GM12878 (cell line): ENCODE measurements at regions not wholly inside any gene's neighbourhood (a gene's known extent, or its start where the extent isn't known, plus 50 kb on each side); places are given as distances from the start of the nearest gene placed in this dataset.

Source experiments
- ATAC-seq: fragments of 200-7000 bp; cut with Tn5 transposase; 3 replicates; pipeline ENCODE4 v1.9.1; 2020; ENCODE audit warnings: mild to moderate bottlenecking, moderate library complexity
- BruUV-seq: library from RNA; stranded (reverse); fragments of 400-500 nt; replicated peaks from 2 replicates; lab custom pipeline; 2021; lab: Mats Ljungman, UMichigan
- CTCF ChIA-PET: fragments of 300-600 bp; sonication (Branson Sonifier 250); formaldehyde crosslinking; extraction: SDS; loops from one replicate; lab custom pipeline; 2021; ENCODE audit warnings: inconsistent platforms; lab: Yijun Ruan, JAX
- POLR2A ChIA-PET: fragments of 350-600 bp; formaldehyde crosslinking; extraction: SDS; loops from one replicate; lab custom pipeline; 2021; ENCODE audit warnings: inconsistent platforms; lab: Charles Lee
- RAD21 ChIA-PET: fragments of 300-600 bp; sonication (Branson Sonifier 250); formaldehyde crosslinking; loops from one replicate; lab custom pipeline; 2023; ENCODE audit warnings: antibody characterized with exemption; ENCODE audit not compliant: unreplicated experiment; lab: Charles Lee
- SMC1A ChIA-PET: fragments of 300-600 bp; sonication (Branson Sonifier 250); formaldehyde crosslinking; loops from one replicate; lab custom pipeline; 2023; ENCODE audit not compliant: unreplicated experiment, uncharacterized antibody; lab: Charles Lee
- DNase-seq: peaks from one replicate; pipeline ENCODE4 v3.0.0-alpha.2; 2011; ENCODE audit warnings: low read depth, low spot score
- FAIRE-seq: peaks from 3 replicates; lab custom pipeline; 2011; peaks lifted over from hg19 to GRCh38; lab: Jason Lieb, UNC
- H2AFZ ChIP-seq: 2 replicates; pipeline ENCODE4 v1.6.0; 2011; ENCODE audit warnings: low read depth, low read length, control low read depth; ENCODE audit not compliant: control insufficient read depth
- H3K27ac ChIP-seq: 2 replicates; pipeline ENCODE4 v1.5.1; 2011; ENCODE audit warnings: control low read depth; ENCODE audit not compliant: control insufficient read depth, insufficient read depth
- H3K27me3 ChIP-seq, 2 experiments: replicated peaks in 1 of 2; 2 replicates each; pipeline versions ENCODE4 v1.6.0 to v1.6.1; 2011; ENCODE audit warnings: low read length in 1 of 2; ENCODE audit not compliant: control insufficient read depth in 2 of 2, insufficient read depth in 2 of 2
- H3K36me3 ChIP-seq, 2 experiments: 2 replicates each; pipeline ENCODE4 v1.5.1; 2011; ENCODE audit warnings: low read length in 1 of 2; ENCODE audit not compliant: control insufficient read depth in 2 of 2, insufficient read depth in 2 of 2
- H3K4me1 ChIP-seq: 2 replicates; pipeline ENCODE4 v1.6.1; 2011; ENCODE audit warnings: mild to moderate bottlenecking, low read length, moderate library complexity, mixed read lengths; ENCODE audit not compliant: control insufficient read depth, insufficient read depth
- H3K4me2 ChIP-seq: 2 replicates; pipeline ENCODE4 v1.6.0; 2011; ENCODE audit warnings: control low read depth; ENCODE audit not compliant: control insufficient read depth, insufficient read depth
- H3K4me3 ChIP-seq: fragments of 200-600 bp; sonication (generic); 2 replicates; pipeline ENCODE4 v1.5.1; 2016
- H3K79me2 ChIP-seq: 2 replicates; pipeline ENCODE4 v1.6.0; 2011; ENCODE audit warnings: low read length; ENCODE audit not compliant: control insufficient read depth, insufficient read depth
- H3K9ac ChIP-seq: 2 replicates; pipeline ENCODE4 v1.8.0; 2011; ENCODE audit warnings: low read length, control low read depth, mixed read lengths; ENCODE audit not compliant: control insufficient read depth, insufficient read depth
- H3K9me3 ChIP-seq: replicated peaks from 3 replicates; pipeline ENCODE4 v1.5.1; 2011; ENCODE audit warnings: mild to moderate bottlenecking, low read length; ENCODE audit not compliant: control insufficient read depth, insufficient read depth
- H4K20me1 ChIP-seq: 2 replicates; pipeline ENCODE4 v1.6.0; 2011; ENCODE audit not compliant: control insufficient read depth, insufficient read depth
- GATAD2B ChIP-seq: fragments of 450-650 bp; conservative IDR thresholded peaks from 2 replicates; pipeline ENCODE4 v1.6.1; 2017; ENCODE audit warnings: low read depth, mild to moderate bottlenecking, moderate library complexity
- SREBF1 ChIP-seq: IDR thresholded peaks from 2 replicates; pipeline ENCODE4 v1.6.1; 2012; ENCODE audit warnings: mild to moderate bottlenecking, low read length
- WGBS: methylation state at CpG from one replicate; pipeline ENCODE4 v1.1.6; 2016; ENCODE audit warnings: low lambda C conversion rate; ENCODE audit not compliant: insufficient replicate concordance, insufficient coverage; ENCODE audit errors: missing lambda C conversion rate; 5-methylcytosine and 5-hydroxymethylcytosine counted together
- in situ Hi-C: fragments of 300-500 bp; cut with MboI; formaldehyde crosslinking; loops from 9 replicates; pipeline ENCODE4 v1.14.3; 2018; ENCODE audit warnings: mixed read lengths
- intact Hi-C: fragments of 100-400 bp; cut with micrococcal nuclease; formaldehyde crosslinking; loops from one replicate; pipeline ENCODE4 v1.14.2; 2022; ENCODE audit not compliant: unreplicated experiment
- TF ChIP-seq, protein P1 (sequence below): fragments of 450-650 bp; IDR thresholded peaks from 2 replicates; pipeline ENCODE4 v1.6.1; 2017; ENCODE audit warnings: mild to moderate bottlenecking

DNA sequence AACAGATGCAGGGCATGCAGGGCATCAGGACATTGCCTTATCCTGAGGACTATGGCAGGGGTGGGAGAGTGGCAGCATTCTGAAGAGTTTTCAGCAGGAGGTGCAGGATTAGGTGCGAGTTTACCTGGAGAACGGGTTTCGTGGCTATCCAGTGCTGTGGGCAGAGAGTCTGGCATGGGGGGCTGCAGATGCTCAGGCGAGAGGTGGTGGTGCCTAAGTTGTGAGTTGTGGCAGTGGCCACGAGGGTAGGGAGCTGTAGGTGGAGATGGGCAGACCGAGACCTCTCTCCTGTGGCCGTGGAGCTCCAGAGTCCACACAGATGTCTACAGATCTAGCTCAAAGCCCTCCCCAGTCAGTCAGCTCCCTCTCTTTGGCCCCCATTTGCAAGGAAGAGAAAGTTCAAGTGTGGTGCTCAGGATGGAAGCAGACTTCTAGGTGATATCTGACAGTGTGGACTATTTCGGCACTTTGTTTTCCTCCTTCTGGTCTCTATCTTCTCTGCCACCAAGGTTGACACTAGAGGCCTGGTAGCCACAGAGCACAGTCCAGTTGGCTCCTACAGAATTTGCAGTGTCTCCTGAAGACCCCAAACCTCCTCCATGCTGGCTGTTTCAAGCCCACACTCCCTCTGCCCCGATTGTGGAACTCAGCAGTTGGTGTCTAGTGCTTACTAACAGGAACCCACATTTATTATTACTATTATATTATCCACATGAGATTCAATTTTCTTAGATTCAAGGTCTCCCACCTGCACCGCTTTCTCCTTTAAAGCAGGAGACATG lies 955.7 kb upstream of the ZNF722 start:
- TF ChIP-seq, protein P1, sequence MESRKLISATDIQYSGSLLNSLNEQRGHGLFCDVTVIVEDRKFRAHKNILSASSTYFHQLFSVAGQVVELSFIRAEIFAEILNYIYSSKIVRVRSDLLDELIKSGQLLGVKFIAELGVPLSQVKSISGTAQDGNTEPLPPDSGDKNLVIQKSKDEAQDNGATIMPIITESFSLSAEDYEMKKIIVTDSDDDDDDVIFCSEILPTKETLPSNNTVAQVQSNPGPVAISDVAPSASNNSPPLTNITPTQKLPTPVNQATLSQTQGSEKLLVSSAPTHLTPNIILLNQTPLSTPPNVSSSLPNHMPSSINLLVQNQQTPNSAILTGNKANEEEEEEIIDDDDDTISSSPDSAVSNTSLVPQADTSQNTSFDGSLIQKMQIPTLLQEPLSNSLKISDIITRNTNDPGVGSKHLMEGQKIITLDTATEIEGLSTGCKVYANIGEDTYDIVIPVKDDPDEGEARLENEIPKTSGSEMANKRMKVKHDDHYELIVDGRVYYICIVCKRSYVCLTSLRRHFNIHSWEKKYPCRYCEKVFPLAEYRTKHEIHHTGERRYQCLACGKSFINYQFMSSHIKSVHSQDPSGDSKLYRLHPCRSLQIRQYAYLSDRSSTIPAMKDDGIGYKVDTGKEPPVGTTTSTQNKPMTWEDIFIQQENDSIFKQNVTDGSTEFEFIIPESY, result no peak
- TF ChIP-seq SREBF1 (no peak), GATAD2B (no peak)
- TF ChIP-seq, all 136 proteins: peak for 0
- no peaks in the 10 kb centered on the region for H3K27me3 ChIP-seq
- H3K79me2 ChIP-seq, result no peaks in the 10 kb centered on the region
- ChIA-PET SMC1A (no interaction called here), POLR2A (no interaction called here), RAD21 (no interaction called here), CTCF (no interaction called here)
- intact Hi-C loops (no loop called here), in situ Hi-C loops (no loop called here)
- no peak for FAIRE-seq
- H3K4me3 ChIP-seq, result no peak overlapping the region
- H3K27ac ChIP-seq, result no peak overlapping the region
- H2AFZ ChIP-seq, result no peak overlapping the region
- H3K36me3 ChIP-seq, result no peaks in the 10 kb centered on the region
- H3K4me2 ChIP-seq, result no peak overlapping the region
- H3K9me3 ChIP-seq, result no peaks in the 10 kb centered on the region; the same call in 2 of the 3 replicates
- 8% methylated on average over 9 of the region's 10 CpGs for WGBS
- BruUV-seq, result no TSS peak
- H3K9ac ChIP-seq, result no peak overlapping the region
- DNase-seq, result no peak
- ATAC-seq, result no peak
- H4K20me1 ChIP-seq, result no peaks in the 10 kb centered on the region
- H3K4me1 ChIP-seq, result no peaks in the 10 kb centered on the region
